ENCODE measurements at regions not wholly inside any gene's neighbourhood (a gene's known extent, or its start where the extent isn't known, plus 50 kb on each side); places are given as distances from the start of the nearest gene placed in this dataset.

DNA sequence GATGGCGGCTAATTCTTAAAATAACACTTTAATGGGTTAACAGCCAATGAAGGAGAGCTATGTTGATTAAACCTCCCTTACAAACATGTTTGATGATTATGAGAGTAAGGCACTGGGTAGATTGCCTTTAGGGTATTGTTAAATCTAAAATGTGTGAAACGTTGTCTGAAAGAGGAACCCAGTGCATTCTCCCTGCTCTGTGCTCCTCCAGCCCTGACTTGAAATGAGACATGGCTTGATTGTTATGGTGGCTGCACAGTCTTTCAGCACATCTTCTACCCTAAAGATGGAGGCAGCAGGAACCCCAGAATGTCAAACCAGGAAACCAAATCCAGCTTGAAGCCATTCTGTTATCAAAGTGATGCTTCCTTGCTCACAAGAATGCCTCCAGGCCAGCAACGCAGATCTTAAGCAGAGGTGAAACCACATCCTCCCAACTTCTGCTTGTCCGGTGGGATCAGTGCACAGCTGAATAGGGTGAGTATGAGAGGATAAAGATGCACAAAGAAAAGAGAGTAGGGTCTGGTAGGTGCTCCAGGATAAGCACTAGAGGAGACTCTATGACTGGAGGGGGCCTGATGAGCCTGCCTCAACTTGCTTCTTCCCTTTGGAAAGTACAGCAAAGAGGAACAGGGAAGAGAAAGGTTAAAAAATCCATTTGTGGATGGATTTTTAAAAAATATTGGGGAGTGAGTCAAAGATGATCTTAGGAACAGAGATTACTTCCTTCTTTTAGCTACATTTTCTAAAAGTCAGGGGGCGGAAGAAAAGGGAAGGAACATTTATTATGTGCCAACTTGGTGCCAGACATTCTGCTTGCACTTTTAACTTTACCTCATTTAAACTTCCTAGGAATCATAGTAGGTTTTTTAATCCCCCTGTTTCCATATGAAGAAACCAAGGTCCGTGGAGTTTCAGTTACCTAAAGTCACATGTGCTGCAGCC is 523.0 kb downstream of the TXNL1 start:
- no peak for DNase-seq

DNA sequence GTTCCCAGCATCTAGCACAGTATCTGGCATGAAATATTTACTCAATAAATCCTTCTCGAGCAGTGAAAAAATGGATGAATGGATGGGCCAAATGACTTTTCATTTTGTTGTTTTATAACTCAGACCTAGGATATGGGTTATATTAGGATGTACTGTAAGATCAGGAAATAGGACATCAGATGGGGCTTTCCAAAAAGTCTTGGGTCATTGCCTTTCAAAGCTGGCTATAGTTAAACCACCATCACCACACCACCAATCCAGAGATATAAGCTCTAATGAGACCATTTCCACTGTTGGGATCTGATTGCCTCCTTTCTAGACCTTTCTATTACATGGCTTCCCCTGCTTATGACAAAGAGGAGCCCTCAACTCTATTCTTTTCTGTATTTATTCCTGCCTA is 525.0 kb upstream of the TCF4 start:
- DNase-seq, result no peak

DNA sequence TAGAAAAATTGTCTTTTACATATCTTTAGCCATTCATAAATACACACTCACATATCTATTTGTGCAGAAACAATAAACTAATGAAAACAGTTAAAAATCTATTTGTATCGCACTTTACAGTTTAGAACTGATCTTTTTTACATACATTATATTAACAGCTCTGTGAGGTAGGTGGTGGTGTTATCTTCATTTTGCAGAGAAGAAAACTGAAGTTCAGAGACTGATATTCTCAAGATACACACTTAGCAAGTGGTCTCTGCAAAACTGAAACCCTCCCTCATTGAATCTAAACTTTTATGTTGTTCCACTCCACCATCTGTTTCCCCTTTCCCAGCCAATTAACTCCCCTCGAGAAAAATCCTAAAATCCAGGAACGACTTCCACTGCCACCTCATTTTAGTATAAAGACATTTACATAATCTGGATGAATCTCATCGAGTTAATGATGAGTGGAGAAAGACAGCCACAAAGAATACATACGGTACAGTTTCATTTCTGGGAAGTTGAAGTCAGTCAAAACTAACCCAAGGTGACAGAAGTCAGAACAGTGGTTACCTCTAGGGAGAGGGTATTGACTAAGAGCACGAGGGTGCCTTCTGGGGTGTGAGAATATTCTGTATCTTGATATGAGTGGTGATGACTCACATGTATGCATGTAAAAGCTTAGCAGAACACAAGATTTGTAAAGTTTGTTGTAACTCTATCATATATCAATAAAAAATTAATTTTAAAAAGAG is 524.2 kb upstream of the TCF4 start:
- peak; percentile 8 for DNase-seq

DNA sequence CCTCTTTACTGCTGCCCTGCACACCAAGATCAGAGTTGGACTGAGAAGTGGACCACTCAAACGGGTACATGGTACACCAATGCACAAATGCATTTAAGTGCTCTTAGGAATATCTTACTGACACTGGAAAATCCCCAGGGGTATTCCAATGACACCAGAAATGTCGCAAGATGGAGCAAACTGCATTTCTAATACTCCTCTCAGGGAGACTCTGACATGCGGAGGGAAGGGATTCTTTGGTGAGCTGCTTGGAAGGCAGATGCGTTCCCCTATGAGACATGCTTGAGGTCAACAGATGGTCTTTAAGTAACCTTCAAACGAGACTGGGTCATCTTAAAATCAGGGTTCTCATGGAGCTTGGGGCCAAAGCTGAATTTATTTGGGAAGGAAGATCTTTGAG is 521.8 kb upstream of the TCF4 start:
- no peak for DNase-seq

DNA sequence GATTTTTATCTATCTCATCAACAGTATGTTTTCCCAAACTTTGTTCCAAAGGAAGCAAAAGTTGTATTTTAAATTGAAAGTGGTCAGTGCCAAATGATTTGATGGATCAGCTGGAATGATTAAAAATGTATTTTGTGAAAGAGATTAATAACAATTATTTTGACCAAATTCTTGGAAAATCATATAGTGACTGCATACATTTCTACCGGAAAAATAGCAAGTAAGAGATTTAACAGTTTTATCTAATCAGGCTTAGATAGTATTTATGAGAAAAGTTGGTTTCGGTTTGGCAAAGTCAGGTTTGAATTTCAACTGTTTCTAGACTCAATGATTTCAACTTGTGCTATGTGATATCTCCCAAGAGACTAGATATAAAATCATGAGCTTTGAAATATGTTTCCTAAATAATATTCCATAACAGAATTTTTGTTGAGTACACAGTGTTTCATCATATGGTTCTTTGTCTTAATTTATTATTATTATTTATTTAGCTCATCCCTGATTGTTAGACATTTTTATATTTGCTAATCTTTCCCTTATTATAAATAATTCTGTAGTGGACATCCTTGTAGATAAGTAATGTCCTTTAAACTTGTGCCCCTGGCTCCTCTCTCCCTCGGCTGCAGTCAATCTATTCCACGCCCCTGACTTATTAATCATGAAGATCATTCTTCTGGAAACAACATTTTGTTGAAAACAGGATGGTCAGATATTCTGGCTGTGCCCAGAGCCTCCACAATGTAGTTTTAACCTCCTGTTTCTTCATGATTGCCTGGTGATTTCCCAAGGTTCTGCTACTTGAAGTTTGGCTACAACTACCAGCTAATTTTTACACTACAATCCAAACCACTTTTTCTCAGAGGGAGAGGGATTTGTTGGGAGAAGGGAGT is 520.7 kb upstream of the TCF4 start:
- DNase-seq, result no peak

DNA sequence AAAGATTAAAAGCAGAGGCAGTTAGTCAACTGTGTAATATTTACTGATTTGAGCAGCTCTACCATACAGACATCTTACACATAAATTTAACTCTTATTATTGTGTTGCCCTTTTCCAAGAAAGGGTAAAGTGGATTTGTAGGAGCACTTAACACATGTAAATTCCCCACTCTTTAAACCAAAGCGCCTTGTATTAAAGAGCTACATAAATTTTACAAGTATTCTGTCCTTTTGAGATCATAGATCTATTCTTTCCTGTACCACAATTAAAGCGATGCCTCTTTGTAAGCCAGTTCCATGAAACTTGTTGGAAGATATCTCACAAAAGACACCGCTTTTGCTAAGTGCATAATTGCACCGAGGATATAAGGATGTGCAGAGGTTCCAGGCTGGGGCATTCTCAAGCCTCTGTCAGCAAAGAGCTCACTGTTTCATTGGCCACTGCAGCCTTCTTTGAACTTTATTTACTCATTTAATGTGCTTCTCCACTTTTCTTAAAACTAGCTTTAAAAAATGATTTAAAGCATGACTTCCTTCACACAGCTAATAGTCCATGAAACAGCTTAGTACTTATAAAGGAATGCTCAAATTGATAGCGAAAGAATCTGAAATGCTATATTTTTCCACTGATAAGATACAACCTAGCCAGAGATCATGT is 520.0 kb upstream of the TCF4 start:
- DNase-seq, result no peak

DNA sequence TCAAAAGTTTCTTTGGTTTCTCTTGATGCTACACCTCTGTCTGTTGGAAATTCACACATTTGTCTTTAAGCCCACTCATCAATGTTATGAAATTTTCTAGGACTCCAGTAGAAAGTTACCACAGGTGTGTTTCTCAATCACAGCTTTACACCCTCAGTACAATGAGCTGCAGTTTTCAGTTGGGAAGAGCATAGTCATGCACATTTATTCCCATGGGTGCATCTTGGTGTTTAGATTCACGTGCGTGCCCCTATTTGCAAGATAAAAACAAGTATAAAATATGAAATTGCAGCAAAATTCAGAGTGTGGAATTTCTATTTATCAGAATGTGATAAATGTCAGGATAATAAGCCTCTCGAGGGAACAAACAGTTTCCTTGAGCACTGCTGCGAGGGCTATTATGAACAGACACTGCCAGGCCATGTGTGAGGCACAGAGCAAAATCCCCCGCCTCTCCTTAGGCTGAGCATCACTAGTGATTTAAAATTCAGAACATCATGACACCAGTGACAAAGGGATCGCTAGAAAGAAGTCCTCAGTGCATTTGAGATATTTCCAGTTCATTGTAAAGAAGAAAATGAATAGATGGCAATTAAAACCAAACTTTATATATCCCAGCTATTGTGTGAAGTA is 512.2 kb upstream of the TCF4 start:
- DNase-seq, result no peak

DNA sequence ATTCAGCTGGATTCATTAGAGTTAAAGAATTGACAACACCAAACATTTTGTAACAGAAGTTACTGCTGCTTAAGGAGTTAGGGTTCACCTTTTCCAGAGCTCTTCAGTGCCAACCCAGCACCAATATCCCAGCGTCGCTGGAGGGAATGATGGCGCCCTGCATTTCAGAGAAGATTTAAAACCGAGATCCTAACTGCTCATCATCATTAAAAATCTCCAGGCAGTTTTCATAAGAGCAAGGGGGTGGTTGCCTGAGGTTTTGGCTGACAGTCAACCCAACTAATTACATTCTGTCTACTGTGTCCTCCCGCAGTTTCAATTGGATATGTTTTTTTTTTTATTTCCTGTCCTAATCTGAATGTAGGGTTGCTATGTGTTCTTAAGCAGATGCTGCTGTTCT is 509.6 kb upstream of the TCF4 start:
- no peak for DNase-seq

DNA sequence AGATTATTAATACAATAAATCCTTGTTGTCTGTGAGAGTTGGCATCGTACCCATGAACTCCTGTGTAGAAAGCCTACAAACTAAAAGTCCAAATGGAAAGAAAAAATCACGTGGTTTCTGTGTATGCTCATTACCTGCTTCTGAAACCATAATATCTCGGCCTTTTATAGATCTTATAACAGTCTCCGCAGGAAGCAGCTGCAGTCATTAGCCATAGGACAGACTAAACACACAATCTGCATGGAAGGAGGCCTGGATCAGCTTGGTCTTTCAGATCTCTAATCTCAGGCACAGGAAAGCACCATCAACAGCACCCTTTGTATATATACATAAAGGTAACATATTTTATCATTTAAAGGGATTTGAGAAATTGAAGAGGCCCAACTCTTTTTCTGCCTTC is 508.9 kb upstream of the TCF4 start:
- no peak for DNase-seq

DNA sequence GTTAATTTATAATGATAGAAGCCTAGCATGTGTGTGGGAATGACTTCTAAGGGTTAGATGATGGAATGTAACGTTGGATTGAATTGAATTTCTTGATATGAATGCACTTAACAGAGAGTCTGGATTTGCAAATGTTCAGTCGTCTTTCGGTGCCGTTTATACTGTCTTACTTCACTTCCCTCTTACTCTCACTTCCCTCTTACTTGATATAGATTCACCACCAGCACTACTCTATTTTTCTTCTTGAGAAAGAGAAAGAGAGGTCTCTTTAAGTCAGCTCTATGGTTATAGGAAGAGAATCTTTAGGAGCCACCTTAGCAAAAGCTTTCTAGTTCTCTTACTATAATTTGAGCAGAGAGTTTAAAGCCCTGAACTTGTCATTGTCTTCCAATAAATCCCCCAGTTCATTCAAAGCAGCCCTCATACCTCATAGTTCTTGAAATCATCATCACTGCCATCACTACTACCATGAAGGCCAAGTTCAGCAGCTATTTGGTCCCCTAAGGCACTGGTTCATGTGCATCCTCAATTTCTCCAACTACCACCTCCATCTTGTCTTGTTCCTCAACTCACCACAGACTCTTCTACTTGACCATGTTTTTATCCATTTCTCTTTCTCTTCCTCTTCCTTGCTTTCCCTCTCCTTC is 501.7 kb upstream of the TCF4 start:
- no peak for DNase-seq

DNA sequence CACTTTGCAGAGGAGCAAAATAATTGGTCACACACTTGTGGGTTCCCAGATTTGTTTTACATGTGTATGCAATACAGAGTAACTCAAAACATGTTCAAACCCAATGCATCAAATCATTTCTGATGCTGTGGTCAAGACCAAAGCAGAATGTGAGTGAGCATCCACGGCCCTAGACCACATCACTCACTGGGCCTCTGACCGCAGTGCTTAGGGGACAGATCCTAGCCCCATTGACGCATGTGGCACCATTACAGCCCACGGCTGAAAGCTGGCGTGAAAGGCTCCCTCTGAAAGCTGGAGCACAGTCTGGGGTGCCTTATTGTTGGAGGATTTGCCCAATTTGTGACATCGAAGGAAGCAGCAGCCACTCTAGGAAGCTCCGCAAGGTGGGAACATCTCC is 498.8 kb upstream of the TCF4 start:
- DNase-seq, result no peak

DNA sequence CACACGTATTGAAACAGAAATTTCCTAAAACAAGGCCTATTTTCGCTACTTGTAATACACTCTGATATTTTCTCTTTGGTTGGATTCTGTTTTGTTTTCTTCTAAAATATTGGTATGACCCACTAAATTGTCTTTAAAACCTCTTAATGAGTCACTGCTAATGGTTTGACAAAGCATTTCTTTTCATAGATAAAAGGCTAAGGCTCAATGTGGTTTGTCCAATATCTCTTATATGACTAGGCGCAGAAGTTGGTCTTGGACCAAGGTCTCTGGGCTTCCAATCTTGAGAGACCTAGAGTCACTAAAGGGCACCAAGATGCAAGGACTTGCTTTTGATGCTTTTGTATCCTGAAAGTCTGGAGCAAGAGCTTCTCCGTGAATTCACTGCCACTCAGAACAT is 498.2 kb upstream of the TCF4 start:
- no peak for DNase-seq

DNA sequence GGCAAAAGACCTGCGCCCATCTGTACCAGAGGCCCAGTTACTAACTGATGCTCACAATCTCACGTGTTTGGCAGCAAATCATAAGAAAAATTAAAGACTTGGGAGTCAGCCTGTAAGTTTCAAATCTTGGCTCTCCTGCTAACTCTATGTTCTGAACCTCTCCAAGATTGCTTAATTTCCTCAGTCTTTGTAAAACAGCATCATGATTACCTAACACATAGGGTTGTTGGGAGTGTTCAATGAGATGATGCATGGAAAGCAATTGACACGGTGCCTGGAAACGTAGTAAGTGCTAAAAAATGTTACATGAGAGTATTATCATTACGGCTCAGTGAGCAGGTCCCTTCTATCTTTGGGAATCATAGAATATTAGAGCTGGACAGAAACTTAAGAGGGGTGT is 497.6 kb upstream of the TCF4 start:
- DNase-seq, result no peak

DNA sequence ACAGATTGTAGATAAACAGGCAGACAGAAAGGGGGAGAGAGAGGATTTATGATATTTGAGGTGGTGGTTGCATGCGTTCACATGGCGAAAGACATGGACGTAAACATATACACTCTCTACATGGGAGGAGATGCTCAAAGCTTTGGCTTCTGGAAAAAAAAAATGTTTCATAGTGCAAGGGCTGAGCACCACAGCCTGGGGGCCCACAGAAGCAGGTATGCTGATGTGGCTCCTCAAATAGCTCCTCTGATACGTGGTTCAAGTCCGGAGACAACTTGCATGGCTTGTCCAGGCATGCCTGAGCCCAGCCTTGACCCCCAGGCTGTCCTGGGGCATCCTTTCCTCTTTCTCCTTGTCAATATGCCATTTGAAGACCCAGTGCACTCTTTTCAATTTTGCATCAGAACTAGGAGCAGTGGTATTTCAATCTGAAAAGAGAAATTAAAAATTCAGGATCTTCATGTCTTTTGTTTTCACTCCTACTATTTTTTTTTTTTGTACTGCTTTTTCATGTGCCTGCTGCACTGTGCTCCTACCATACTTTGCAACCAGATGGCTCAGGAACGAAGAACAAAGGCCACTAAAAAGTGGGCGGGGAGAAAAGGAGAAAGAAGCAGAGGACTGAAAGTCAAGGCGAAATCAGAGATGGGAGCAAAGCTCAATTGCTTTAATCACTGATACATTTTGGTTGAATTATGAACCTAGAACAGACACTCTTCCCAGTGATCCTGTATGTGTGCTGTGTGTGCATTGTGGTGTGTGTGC is 495.7 kb upstream of the TCF4 start:
- DNase-seq, result no peak

DNA sequence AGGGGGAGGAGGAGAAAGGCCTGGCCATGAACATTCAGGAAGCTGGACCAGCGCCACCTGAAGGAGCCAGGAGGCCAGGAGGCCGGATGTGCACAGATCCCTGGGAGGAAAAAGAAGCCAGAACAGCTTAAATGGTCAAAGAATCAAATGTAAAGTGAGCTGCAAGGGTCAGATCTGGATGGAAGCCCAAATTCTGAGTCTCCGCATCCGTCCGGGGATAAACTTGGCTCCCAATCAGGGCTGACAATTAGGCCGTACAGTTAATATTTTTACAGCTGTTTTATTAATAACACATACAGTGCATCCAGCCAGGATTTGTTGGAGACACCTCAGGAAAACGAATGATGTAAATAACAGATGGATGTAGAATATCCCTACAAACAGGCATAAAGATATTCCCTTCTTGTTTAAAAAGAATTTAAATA is 495.1 kb upstream of the TCF4 start:
- no peak for DNase-seq

DNA sequence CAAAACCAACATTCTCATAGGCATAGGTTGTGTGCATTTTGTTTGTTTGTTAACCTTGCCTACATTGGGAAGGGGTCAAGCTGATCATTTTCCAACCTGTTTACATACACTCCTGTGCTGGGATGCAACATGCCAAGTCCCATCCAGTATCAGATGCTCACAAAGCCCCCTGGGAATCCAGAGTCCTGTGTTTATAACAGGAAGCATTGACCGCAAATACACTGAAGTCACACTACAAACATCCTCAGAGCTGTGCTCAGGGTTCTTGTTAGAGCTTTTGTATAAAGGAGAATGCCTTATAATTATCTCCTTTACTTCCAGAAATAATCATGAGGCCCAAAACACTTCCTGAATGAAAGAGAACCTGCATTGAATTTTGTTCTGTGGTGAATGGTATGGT is 488.7 kb upstream of the TCF4 start:
- no peak for DNase-seq

DNA sequence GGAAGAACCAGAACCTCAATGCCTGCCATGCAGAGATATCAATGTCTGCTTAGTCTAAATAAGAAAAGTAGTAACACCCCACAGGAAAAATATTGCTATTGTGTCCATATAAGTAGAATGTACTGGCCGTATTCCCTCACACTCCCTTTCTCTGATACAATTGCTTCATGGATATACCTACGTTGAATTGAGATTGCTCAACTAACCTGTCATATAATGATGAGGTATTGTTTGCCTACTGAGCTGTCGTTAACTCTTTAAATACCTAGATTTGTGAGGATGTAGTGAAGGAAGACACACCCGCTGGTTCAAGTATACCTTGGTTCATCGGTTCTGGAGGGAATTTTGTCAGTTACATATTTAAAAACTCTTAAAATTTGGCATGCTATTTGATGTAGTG is 480.7 kb upstream of the TCF4 start:
- no peak for DNase-seq

DNA sequence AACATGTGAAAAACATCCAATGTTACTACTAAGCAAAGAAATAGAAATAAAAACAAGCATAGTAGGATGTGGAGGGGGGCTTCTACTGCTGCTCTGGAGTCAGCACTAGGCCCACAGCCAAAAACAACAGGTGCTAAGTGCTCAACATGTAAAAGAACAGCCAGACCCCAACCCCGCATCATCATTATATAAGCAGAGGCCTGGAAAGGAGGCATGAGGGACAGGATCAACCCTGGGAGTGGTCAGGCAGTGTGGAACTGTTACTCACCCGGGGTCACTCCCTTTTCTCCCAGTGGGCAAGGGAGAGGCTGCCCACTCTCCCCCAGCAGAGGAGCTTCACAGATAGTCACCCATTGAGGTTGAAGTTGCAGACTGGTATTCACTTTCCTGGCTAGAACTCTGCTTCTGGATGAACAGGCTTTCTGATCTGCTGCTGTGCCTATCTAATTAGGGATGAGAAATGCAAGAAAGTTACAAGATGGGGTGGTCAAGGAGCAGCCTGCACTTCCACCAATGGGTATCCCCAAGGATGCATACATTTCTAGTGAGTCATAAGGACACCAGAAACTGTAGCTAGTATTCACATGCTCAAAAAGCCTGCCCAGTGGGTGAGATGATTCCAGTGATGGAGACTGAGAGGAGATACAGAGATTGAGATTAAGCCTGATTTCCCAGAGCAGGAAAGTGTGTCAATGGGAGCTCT is 480.1 kb upstream of the TCF4 start:
- DNase-seq, result no peak

DNA sequence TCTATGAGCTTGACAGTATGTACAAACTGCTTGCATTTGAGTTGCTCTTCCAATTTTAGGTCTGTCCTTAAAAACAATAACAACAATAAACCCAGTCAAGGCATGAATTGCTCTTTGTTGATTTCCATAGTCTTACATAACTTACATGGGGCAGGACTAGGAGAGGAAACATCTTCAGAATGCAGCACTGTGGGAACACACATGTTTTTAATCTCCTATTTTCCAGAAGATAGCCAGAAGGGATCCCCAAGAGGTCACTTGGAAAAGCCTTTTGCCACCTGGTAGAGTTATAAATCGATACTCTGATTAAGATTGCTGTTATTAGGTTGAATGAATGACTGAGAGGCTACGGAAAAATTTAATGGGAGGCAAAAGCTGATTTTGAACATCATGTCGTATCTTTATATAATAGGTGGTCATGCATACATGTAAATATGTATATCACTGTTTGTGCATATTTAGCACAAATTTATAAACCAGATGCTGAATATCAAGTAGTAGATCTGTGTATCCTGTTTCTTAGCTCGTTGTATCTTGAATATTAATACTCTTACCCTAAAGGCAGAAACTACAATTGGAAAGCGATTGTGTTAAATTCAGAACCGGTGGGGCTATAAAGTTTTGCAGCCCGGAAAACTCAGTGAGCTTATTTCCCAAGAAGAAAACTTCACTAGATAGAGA is 479.4 kb upstream of the TCF4 start:
- DNase-seq, result no peak

All from activated CD4-positive, alpha-beta T cell treated with anti-CD3 and anti-CD28 coated beads for 48 hours (primary cell).